Caco-2 (cell line): ENCODE measurements at regions not wholly inside any gene's neighbourhood (a gene's known extent, or its start where the extent isn't known, plus 50 kb on each side); places are given as distances from the start of the nearest gene placed in this dataset.

ENCODE experiments used
- BruUV-seq: library from RNA; stranded (reverse); fragments of 400-500 nt; replicated peaks from 2 replicates; lab custom pipeline; 2021; lab: Mats Ljungman, UMichigan
- CTCF ChIA-PET: fragments of 300-600 bp; sonication (Branson Sonifier 250); formaldehyde crosslinking; loops from one replicate; lab custom pipeline; 2022; ENCODE audit warnings: antibody characterized with exemption; lab: Charles Lee
- POLR2A ChIA-PET: fragments of 300-600 bp; sonication (Branson Sonifier 250); formaldehyde crosslinking; loops from one replicate; lab custom pipeline; 2022; ENCODE audit warnings: antibody characterized with exemption; lab: Charles Lee
- DNase-seq, 2 experiments: peaks; one replicate each; pipeline versions ENCODE4 v3.0.0 to v3.0.0-alpha.2; 2020 to 2022
- H3K27me3 ChIP-seq: replicated peaks from 2 replicates; pipeline ENCODE4 v1.6.0; 2011; ENCODE audit warnings: low read length; ENCODE audit not compliant: control insufficient read depth, insufficient read depth
- H3K36me3 ChIP-seq: 2 replicates; pipeline ENCODE4 v1.5.1; 2011; ENCODE audit warnings: low read length; ENCODE audit not compliant: control insufficient read depth, insufficient read depth
- H3K4me1 ChIP-seq: fragments of 250-450 bp; sonication (Bioruptor Pico); 2 replicates; pipeline ENCODE4 v1.5.1; 2020; ENCODE audit warnings: mild to moderate bottlenecking
- H3K4me3 ChIP-seq: 2 replicates; pipeline ENCODE4 v1.5.1; 2011; ENCODE audit warnings: low read depth, mild to moderate bottlenecking, control low read depth, low read length
- H3K9me3 ChIP-seq: fragments of 250-450 bp; sonication (Bioruptor Pico); 2 replicates; pipeline ENCODE4 v1.5.1; 2020; ENCODE audit warnings: mild to moderate bottlenecking, moderate library complexity
- H3K27ac Mint-ChIP-seq: one replicate; pipeline ENCODE4 v1.8.0; 2022; ENCODE audit warnings: mixed read lengths; ENCODE audit not compliant: unreplicated experiment
- H3K27me3 Mint-ChIP-seq: one replicate; pipeline ENCODE4 v1.8.0; 2022; ENCODE audit warnings: mixed read lengths; ENCODE audit not compliant: insufficient read depth, unreplicated experiment
- H3K36me3 Mint-ChIP-seq: one replicate; pipeline ENCODE4 v1.8.0; 2022; ENCODE audit warnings: mild to moderate bottlenecking, mixed read lengths; ENCODE audit not compliant: insufficient read depth, unreplicated experiment
- H3K4me1 Mint-ChIP-seq: one replicate; pipeline ENCODE4 v1.8.0; 2022; ENCODE audit warnings: low read depth, mixed read lengths; ENCODE audit not compliant: unreplicated experiment
- H3K4me3 Mint-ChIP-seq: one replicate; pipeline ENCODE4 v1.8.0; 2022; ENCODE audit warnings: mild to moderate bottlenecking, moderate library complexity, mixed read lengths; ENCODE audit not compliant: unreplicated experiment
- H3K9me3 Mint-ChIP-seq: one replicate; pipeline ENCODE4 v1.8.0; 2022; ENCODE audit warnings: mixed read lengths; ENCODE audit not compliant: unreplicated experiment
- intact Hi-C: fragments of 100-400 bp; cut with micrococcal nuclease; formaldehyde crosslinking; loops from one replicate; pipeline ENCODE4 v1.10.0; 2022; ENCODE audit not compliant: unreplicated experiment
- TF ChIP-seq, protein P1 (sequence below), 2 experiments: fragments of 200-600 bp in 1 of 2; IDR thresholded peaks; 1 replicate in 1 of 2; 2 replicates in 1 of 2; pipeline versions ENCODE4 v1.5.1 to v1.8.0; 2011 to 2022; ENCODE audit warnings: antibody characterized with exemption in 1 of 2, control low read depth in 1 of 2, inconsistent platforms in 1 of 2, low read depth in 1 of 2, low read length in 1 of 2, mild to moderate bottlenecking in 1 of 2, moderate library complexity in 1 of 2; ENCODE audit not compliant: insufficient read depth in 1 of 2, severe bottlenecking in 1 of 2, unreplicated experiment in 1 of 2

DNA sequence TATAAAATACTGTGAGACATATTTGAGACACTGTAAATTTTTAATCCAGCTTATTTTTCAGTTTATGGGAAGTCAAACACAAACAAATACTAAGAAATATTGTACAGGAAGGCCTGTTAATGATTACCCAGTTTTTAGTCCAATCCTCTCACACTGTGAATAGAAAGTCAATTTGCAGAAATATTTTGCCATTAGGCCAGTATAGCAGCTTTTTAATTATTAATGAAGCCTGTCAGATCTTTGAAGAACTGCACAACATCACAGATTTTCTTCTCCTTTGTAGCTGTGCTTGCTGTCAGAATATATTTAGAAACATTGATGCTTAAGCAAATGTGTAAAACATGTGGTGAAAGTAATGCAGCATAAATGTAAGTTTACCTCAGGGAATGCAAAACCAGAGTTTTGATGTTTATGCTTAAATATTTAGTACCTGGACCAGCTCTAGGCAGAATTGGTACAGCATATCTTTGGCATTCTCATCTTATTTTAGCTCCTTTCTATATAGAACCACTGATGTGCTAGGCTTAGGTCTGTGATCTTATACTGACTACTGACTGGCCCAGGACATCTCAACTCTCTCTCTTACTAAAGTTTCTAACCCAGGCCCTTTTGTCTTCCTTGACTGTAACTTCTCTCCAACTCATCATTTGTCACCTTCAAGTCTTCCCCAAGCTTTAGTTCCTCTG, 230.8 kb upstream of the NAV3 start:
- Mint-ChIP-seq H3K36me3 (no peaks in the 10 kb centered on the region), H3K4me3 (no peak overlapping the region), H3K27ac (no peak overlapping the region), H3K9me3 (no peaks in the 10 kb centered on the region), H3K27me3 (no peaks in the 10 kb centered on the region), H3K4me1 (peaks cover 6% of the 10 kb centered on the region)
- Histone ChIP-seq H3K27me3 (no peaks in the 10 kb centered on the region; the same call in 1 of the 2 replicates), H3K36me3 (no peaks in the 10 kb centered on the region), H3K9me3 (no peaks in the 10 kb centered on the region), H3K4me1 (no peaks in the 10 kb centered on the region), H3K4me3 (no peak overlapping the region)
- no peak for DNase-seq
- no TSS peak for BruUV-seq
- intact Hi-C loops = no loop called here
- POLR2A ChIA-PET = no interaction called here
- TF ChIP-seq, protein P1, sequence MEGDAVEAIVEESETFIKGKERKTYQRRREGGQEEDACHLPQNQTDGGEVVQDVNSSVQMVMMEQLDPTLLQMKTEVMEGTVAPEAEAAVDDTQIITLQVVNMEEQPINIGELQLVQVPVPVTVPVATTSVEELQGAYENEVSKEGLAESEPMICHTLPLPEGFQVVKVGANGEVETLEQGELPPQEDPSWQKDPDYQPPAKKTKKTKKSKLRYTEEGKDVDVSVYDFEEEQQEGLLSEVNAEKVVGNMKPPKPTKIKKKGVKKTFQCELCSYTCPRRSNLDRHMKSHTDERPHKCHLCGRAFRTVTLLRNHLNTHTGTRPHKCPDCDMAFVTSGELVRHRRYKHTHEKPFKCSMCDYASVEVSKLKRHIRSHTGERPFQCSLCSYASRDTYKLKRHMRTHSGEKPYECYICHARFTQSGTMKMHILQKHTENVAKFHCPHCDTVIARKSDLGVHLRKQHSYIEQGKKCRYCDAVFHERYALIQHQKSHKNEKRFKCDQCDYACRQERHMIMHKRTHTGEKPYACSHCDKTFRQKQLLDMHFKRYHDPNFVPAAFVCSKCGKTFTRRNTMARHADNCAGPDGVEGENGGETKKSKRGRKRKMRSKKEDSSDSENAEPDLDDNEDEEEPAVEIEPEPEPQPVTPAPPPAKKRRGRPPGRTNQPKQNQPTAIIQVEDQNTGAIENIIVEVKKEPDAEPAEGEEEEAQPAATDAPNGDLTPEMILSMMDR (IDR thresholded peaks at IDR 0.05; ENCODE audit: insufficient read depth in 1 of 2, low read depth in 1 of 2, low read length in 1 of 2, severe bottlenecking in 1 of 2, unreplicated experiment in 1 of 2) = no peak
- CTCF ChIA-PET = no interaction called here

GRCh38 chr12:77594366-77594765, 236.3 kb upstream of the NAV3 start:
- no peaks in the 10 kb centered on the region for H3K4me1 Mint-ChIP-seq
- H3K36me3 Mint-ChIP-seq = no peaks in the 10 kb centered on the region
- H3K4me3 Mint-ChIP-seq = no peak overlapping the region
- H3K4me1 ChIP-seq = no peaks in the 10 kb centered on the region
- intact Hi-C loops = no loop called here
- TF ChIP-seq, protein P1 (IDR thresholded peaks at IDR 0.05; ENCODE audit: insufficient read depth in 1 of 2, low read depth in 1 of 2, low read length in 1 of 2, severe bottlenecking in 1 of 2, unreplicated experiment in 1 of 2) = no peak
- no peak overlapping the region for H3K4me3 ChIP-seq
- no peaks in the 10 kb centered on the region for H3K27me3 ChIP-seq
- CTCF ChIA-PET = no interaction called here
- no peaks in the 10 kb centered on the region for H3K27me3 Mint-ChIP-seq
- BruUV-seq = no TSS peak
- H3K27ac Mint-ChIP-seq = no peak overlapping the region
- DNase-seq = no peak
- POLR2A ChIA-PET = no interaction called here
- no peaks in the 10 kb centered on the region for H3K9me3 ChIP-seq
- H3K9me3 Mint-ChIP-seq = no peaks in the 10 kb centered on the region
- H3K36me3 ChIP-seq = no peaks in the 10 kb centered on the region

GRCh38 chr12:77592836-77593235, 237.9 kb upstream of the NAV3 start:
- ChIA-PET CTCF (no interaction called here), POLR2A (interaction anchor here (0.6 kb wide), 1 partner anchor 54 kb away, joined by 3 read pairs; no protein-coding TSS in a partner anchor)
- Histone ChIP-seq H3K4me3 (no peak overlapping the region), H3K9me3 (no peaks in the 10 kb centered on the region), H3K36me3 (no peaks in the 10 kb centered on the region), H3K27me3 (no peaks in the 10 kb centered on the region), H3K4me1 (no peaks in the 10 kb centered on the region)
- Mint-ChIP-seq H3K9me3 (no peaks in the 10 kb centered on the region), H3K27me3 (no peaks in the 10 kb centered on the region), H3K4me1 (no peaks in the 10 kb centered on the region), H3K27ac (no peak overlapping the region), H3K4me3 (no peak overlapping the region), H3K36me3 (no peaks in the 10 kb centered on the region)
- BruUV-seq = no TSS peak
- no peak for DNase-seq
- TF ChIP-seq, protein P1 (IDR thresholded peaks at IDR 0.05; ENCODE audit: insufficient read depth in 1 of 2, low read depth in 1 of 2, low read length in 1 of 2, severe bottlenecking in 1 of 2, unreplicated experiment in 1 of 2) = no peak
- intact Hi-C loops = no loop called here
